CD4-positive, alpha-beta T cell (primary cell): ENCODE measurements at regions not wholly inside any gene's neighbourhood (a gene's known extent, or its start where the extent isn't known, plus 50 kb on each side); places are given as distances from the start of the nearest gene placed in this dataset.

ENCODE experiments used
- ATAC-seq: fragments of 200-7000 bp; cut with Tn5 transposase; one replicate; pipeline ENCODE4 v1.10.0; 2022; ENCODE audit warnings: mild to moderate bottlenecking; ENCODE audit not compliant: poor library complexity
- CTCF ChIA-PET: fragments of 350-600 bp; sonication (Branson Sonifier 250); formaldehyde crosslinking; loops from one replicate; lab custom pipeline; 2021; ENCODE audit warnings: antibody characterized with exemption, inconsistent platforms; lab: Charles Lee
- POLR2A ChIA-PET: fragments of 350-600 bp; sonication (Branson Sonifier 250); formaldehyde crosslinking; loops from one replicate; lab custom pipeline; 2021; ENCODE audit warnings: antibody characterized with exemption, inconsistent platforms; lab: Charles Lee
- DNase-seq, 14 experiments: peaks; one replicate each; pipeline ENCODE4 v3.0.0-alpha.2; 2013 to 2020; ENCODE audit warnings: mixed read lengths in 2 of 14
- H3K27ac ChIP-seq, 2 donors: one replicate each; pipeline versions ENCODE4 v1.5.1 to v1.7.0; 2013; ENCODE audit warnings: low read length in 2 of 2, low read depth in 1 of 2, mild to moderate bottlenecking in 1 of 2
- H3K27me3 ChIP-seq, 2 experiments: 1 replicate in 1 of 2; 2 replicates in 1 of 2; pipeline versions ENCODE4 v1.6.1 to v1.7.0; 2013; ENCODE audit warnings: low read length in 2 of 2, control low read depth in 1 of 2, mild to moderate bottlenecking in 1 of 2, moderate library complexity in 1 of 2; ENCODE audit not compliant: insufficient read depth in 2 of 2, control insufficient read depth in 1 of 2
- H3K36me3 ChIP-seq: one replicate; pipeline ENCODE4 v1.6.1; 2013; ENCODE audit warnings: low read length, control low read depth; ENCODE audit not compliant: insufficient read depth
- H3K4me1 ChIP-seq: one replicate; pipeline ENCODE4 v1.6.1; 2013; ENCODE audit warnings: low read length, control low read depth; ENCODE audit not compliant: insufficient read depth
- H3K4me3 ChIP-seq: one replicate; pipeline ENCODE4 v1.5.1; 2013; ENCODE audit warnings: mild to moderate bottlenecking, low read length, moderate library complexity
- H3K9me3 ChIP-seq, 2 experiments: 1 replicate in 1 of 2; 2 replicates in 1 of 2; pipeline versions ENCODE4 v1.6.1 to v1.7.0; 2013; ENCODE audit warnings: low read length in 2 of 2, mild to moderate bottlenecking in 2 of 2, control low read depth in 1 of 2, moderate library complexity in 1 of 2; ENCODE audit not compliant: control insufficient read depth in 1 of 2, insufficient read depth in 1 of 2
- H3K27ac Mint-ChIP-seq: one replicate; pipeline ENCODE4 v1.8.0; 2020; ENCODE audit warnings: mixed read lengths
- H3K27me3 Mint-ChIP-seq: one replicate; pipeline ENCODE4 v1.8.0; 2021; ENCODE audit warnings: mixed read lengths
- H3K36me3 Mint-ChIP-seq: one replicate; pipeline ENCODE4 v1.8.0; 2021; ENCODE audit warnings: low read depth, mixed read lengths
- H3K4me1 Mint-ChIP-seq: one replicate; pipeline ENCODE4 v1.8.0; 2021; ENCODE audit warnings: low read depth, mixed read lengths
- H3K4me3 Mint-ChIP-seq: one replicate; pipeline ENCODE4 v1.8.0; 2020; ENCODE audit warnings: mild to moderate bottlenecking, mixed read lengths
- H3K9me3 Mint-ChIP-seq: one replicate; pipeline ENCODE4 v1.8.0; 2020; ENCODE audit warnings: mixed read lengths
- CTCF ChIP-seq: fragments of 200-600 bp; IDR thresholded peaks from one replicate; pipeline ENCODE4 v1.8.0; 2022; ENCODE audit warnings: antibody characterized with exemption, mild to moderate bottlenecking
- intact Hi-C, 2 experiments: fragments of 100-400 bp; cut with DNase I in 1 of 2; cut with micrococcal nuclease in 1 of 2; formaldehyde crosslinking; loops; one replicate each; pipeline versions ENCODE4 v1.15.1 to v1.9.0; 2023 to 2025; cut with DNase I, micrococcal nuclease

- CTCF ChIA-PET, result no interaction called here
- H3K4me3 Mint-ChIP-seq, result no peak overlapping the region
- no peaks in the 10 kb centered on the region for H3K27me3 Mint-ChIP-seq
These were observed 233.5 kb upstream of the PROK2 start for GRCh38 chr3:72018343-72018984.

GRCh38 chr3:72017935-72018334 is 233.0 kb upstream of the PROK2 start:
- H3K27ac Mint-ChIP-seq, result no peak overlapping the region
- H3K36me3 ChIP-seq, result no peaks in the 10 kb centered on the region
- H3K9me3 ChIP-seq, result no peaks in the 10 kb centered on the region
- H3K27me3 Mint-ChIP-seq, result no peaks in the 10 kb centered on the region
- no peak for TF ChIP-seq CTCF
- no peaks in the 10 kb centered on the region for H3K4me1 ChIP-seq
- H3K27me3 ChIP-seq, result no peaks in the 10 kb centered on the region
- no peak overlapping the region for H3K4me3 Mint-ChIP-seq
- no peaks in the 10 kb centered on the region for H3K36me3 Mint-ChIP-seq
- H3K27ac ChIP-seq, result no peak overlapping the region
- ChIA-PET POLR2A (no interaction called here), CTCF (interaction anchor here (0.6 kb wide), 1 partner anchor 94 kb away, joined by 3 read pairs; no protein-coding TSS in a partner anchor)
- no peak overlapping the region for H3K4me3 ChIP-seq
- ATAC-seq (no peak), DNase-seq (no peak)
- no peaks in the 10 kb centered on the region for H3K4me1 Mint-ChIP-seq
- no peaks in the 10 kb centered on the region for H3K9me3 Mint-ChIP-seq
- intact Hi-C loops, result no loop called here

More at GRCh38 chr3:72018343-72018984, 233.5 kb upstream of the PROK2 start:
- no peaks in the 10 kb centered on the region for H3K4me1 Mint-ChIP-seq
- Histone ChIP-seq H3K27ac (no peak overlapping the region), H3K9me3 (no peaks in the 10 kb centered on the region), H3K4me1 (no peaks in the 10 kb centered on the region), H3K4me3 (no peak overlapping the region), H3K27me3 (no peaks in the 10 kb centered on the region), H3K36me3 (no peaks in the 10 kb centered on the region)
- intact Hi-C loops, result no loop called here
- POLR2A ChIA-PET, result no interaction called here
- no peak for ATAC-seq
- no peak for TF ChIP-seq CTCF
- no peaks in the 10 kb centered on the region for H3K36me3 Mint-ChIP-seq
- no peak for DNase-seq
- no peak overlapping the region for H3K27ac Mint-ChIP-seq
- H3K9me3 Mint-ChIP-seq, result no peaks in the 10 kb centered on the region

- Mint-ChIP-seq H3K9me3 (no peaks in the 10 kb centered on the region), H3K4me3 (no peak overlapping the region), H3K27ac (no peak overlapping the region), H3K27me3 (no peaks in the 10 kb centered on the region), H3K4me1 (no peaks in the 10 kb centered on the region), H3K36me3 (no peaks in the 10 kb centered on the region)
- ChIA-PET CTCF (interaction anchor here (0.6 kb wide), 1 partner anchor 93 kb away, joined by 3 read pairs; no protein-coding TSS in a partner anchor), POLR2A (no interaction called here)
- Histone ChIP-seq H3K27ac (no peak overlapping the region), H3K36me3 (no peaks in the 10 kb centered on the region), H3K4me3 (no peak overlapping the region), H3K4me1 (no peaks in the 10 kb centered on the region), H3K9me3 (no peaks in the 10 kb centered on the region), H3K27me3 (no peaks in the 10 kb centered on the region)
- no peak for ATAC-seq
- intact Hi-C loops, result no loop called here
- DNase-seq, result no peak
- no peak for TF ChIP-seq CTCF
These were observed 232.4 kb upstream of the PROK2 start for GRCh38 chr3:72017311-72017710.
